ENCODE measurements at regions not wholly inside any gene's neighbourhood (a gene's known extent, or its start where the extent isn't known, plus 50 kb on each side); places are given as distances from the start of the nearest gene placed in this dataset.
"Not testable (repeated sequence)": the region's sequence is repeated elsewhere in the genome, so short reads cannot be mapped to it uniquely, and the experiment has no call there.

GRCh38 chr5:2565147-2565546 lies 186.3 kb downstream of the IRX2 start:
- no peak for DNase-seq

DNA sequence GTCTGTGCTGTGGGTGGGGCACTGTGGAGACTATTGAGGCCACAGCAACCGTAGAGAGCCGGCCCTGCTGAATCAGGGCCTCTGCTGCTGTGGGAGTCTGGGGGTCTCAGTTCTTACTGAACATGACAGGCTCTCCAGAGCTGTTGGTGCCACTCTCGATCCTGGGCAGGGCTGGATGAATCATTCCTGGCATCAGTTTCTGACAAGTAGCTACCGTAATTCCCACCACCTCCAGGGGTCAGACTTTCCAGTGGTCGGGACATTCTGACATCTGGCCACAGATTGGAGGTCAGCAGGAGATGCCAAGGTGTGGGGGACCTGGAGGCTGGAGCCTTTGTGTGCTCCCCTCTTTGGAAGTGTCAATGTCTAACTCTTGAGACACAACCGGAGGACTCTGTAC lies 188.4 kb downstream of the IRX2 start:
- no peak for DNase-seq

DNA sequence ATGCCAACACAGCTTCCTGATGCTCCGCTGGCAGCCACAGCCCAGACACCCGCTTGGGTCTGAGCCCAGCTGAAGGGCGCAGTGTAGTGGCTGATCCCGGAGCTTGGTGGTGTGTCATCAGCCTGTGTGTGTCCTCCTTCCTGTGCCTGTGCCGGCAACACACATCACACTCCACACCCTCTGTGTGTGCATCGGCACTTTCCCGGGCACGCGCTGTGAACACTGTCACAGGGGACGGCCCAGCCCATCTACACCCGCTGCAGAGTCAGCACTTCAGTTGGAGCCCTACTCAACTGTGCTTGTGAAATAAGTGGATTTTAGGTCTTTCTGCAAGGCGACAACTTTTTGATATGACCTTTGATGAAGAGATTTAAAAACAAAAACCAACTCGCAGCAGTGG lies 189.4 kb downstream of the IRX2 start:
- DNase-seq: no peak

- no peak for DNase-seq
Observed at GRCh38 chr5:2560435-2560834, 191.0 kb downstream of the IRX2 start.

GRCh38 chr5:2557435-2557834 lies 194.0 kb downstream of the IRX2 start:
- no peak for DNase-seq

DNA sequence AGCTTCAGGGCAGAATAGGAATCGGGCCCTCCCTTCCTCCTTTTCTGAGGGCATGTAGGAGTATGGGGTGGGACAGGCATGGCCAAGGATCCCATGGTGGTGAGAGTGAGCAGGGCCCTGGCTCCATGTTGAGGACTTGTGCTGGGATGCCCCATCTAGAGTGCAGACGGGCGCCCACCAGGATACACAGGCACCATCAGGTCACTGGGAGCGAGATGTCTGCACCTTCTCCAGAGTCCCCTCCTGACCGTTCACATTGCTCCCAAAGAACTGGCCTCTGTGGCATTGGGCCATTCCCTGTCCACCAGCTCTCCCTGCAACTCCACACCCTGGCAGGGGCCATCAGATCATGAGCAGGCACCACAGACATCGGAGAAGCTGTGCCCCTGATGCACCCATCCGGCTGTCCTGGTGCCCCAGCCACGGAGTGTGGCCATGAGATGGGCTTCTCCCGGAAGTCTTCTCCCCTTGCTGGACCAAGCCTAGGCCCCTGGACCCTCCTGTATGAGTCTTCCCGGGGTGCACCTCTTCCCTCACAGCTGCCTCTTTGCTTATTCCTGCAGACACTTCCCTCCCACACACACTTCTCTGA lies 195.0 kb downstream of the IRX2 start:
- no peak for DNase-seq

- no peak for DNase-seq
Observed at GRCh38 chr5:2553611-2554010, 197.9 kb downstream of the IRX2 start.

DNA sequence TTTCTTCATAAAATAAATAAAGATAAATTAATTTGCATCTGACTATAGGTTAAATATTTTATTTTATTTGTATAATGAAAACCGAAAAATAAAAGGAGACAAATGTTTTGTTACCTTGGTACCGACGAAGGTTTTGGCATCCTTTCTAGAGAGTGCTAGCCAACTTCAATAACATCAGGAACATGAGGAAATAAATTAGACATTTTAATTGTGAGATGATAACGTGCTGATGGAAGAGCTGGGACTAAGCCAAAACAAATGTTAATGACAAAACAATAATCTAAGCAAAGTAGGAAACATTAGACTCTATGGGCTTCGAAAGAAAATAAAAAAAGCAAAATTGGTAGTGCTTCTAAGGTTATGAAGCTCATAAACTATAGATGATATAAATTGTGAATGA lies 201.0 kb downstream of the IRX2 start:
- peak; percentile 28 for DNase-seq

GRCh38 chr5:2549900-2550299 lies 201.6 kb downstream of the IRX2 start:
- DNase-seq: no peak

- no peak for DNase-seq
Observed at GRCh38 chr5:2549354-2549753, 202.1 kb downstream of the IRX2 start.

GRCh38 chr5:2546938-2547337 lies 204.5 kb downstream of the IRX2 start:
- DNase-seq: no peak

DNA sequence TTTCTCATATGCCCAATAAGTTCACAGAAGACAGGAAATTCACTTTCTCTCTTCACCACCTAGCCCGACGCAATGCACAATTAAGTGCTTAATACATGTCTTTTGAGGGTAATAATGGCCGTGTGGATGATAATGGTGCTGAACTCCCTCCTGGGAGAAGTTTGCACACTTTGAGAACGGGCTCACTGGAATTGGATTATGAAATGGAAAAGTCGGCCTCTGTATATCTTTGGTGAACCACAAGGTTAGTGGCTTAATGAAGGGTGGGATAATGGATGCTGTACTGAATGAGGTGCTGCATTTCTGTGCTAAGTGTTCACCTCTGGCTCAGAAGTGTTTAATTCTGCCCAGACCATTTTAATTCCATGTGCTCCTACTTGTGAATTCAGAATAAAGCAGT lies 207.5 kb downstream of the IRX2 start:
- no peak for DNase-seq

- DNase-seq: no peak
Observed at GRCh38 chr5:2542821-2543220, 208.7 kb downstream of the IRX2 start.

GRCh38 chr5:2542026-2542425 lies 209.5 kb downstream of the IRX2 start:
- no peak for DNase-seq

DNA sequence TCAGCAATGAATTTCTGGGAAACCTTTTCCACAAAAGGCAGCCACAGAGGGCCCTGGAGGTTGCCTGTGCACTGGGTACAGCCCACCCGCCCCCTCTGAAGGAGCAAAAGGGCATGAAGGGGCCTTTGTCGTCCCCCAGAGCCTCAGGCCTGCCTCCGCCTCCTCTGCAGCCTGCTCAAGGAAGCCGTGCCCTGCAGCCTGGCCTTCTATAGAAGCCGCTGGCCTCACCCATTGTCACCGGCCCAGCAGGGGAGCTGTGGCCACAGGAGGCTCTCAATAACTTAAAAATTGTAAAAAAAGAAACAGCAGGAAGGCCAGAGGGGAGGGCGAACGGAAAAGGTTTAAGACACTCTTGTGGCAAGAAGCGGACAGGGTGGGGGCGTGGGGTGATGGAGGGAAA lies 213.3 kb downstream of the IRX2 start:
- DNase-seq: no peak

DNA sequence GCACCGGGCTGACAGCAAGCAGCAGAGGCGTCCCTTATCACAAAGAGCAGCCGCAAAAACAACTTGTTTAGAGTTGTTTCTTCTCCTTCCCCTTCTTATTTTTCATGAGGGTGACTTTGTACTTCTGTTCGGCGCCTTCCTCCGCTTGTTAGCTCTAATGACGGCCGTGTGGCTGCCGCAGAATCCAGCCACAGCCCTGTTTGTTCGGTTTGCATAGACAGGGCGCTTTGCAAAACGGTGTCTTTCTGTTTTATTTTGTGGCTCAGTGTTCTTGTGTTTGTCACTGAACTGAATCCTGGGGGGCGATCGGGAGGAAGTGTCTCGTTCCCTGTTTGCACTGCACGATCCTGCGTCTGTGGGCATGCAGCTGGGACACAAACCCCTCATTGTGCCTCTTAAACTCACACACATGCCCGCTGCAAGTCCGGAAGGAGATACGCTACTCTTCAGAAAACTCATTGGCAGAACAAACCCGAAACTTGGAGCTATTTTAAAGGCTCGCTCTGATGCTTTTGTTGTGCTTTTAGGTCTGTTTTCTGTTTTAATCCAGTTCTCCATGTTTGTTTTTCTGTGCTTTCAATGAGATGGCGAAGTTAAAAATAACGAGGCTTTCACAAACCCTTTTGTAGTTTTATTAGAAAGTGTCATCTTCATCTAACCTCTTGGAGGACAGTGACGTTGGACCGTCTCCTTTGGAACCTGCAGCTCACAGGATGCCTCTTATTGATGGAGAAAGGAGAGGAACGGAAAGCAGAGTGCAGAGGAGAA lies 213.9 kb downstream of the IRX2 start:
- no peak for DNase-seq

- DNase-seq: no peak
Observed at GRCh38 chr5:2536632-2537377, 214.7 kb downstream of the IRX2 start.

DNA sequence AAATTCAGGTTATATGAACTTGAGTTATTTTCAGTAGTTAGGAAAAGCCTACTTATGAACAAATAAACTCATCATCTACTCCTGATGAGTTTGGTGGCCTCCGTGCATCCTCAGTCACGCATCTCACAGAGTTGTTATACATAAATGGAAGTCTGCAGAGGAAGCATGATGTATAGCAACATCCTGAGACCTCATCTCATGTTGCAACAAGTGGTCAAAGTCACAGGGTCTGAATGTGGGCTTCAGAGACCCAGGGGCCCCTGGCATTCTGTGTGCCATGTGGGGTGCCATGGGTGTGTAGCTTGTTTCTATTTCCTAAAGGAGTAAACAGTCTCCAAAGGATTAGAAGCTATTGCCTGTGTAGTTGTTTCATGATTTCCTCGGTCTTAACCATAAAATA lies 216.5 kb downstream of the IRX2 start:
- DNase-seq: no peak

DNA sequence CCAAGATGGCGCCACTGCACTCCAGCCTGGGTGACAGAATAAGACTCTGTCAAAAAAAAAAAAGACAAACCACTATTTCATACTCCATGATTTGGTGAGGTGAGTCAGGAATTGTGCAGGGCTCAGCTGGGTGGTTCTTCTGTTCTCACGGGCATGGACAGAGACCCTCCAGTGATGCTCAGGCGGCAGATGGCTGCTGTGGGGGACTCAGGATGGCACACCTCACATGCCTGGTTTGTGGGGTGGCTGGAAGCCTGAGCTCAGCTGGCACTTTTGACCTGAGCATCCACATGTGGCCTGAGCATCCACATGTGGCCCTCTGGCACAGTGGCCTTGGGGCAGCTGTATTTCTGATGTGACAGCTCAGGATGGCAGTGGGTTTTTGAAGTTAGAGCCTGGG lies 217.2 kb downstream of the IRX2 start:
- DNase-seq: no peak

GRCh38 chr5:2533848-2534247 lies 217.6 kb downstream of the IRX2 start:
- DNase-seq: not testable (repeated sequence)

DNA sequence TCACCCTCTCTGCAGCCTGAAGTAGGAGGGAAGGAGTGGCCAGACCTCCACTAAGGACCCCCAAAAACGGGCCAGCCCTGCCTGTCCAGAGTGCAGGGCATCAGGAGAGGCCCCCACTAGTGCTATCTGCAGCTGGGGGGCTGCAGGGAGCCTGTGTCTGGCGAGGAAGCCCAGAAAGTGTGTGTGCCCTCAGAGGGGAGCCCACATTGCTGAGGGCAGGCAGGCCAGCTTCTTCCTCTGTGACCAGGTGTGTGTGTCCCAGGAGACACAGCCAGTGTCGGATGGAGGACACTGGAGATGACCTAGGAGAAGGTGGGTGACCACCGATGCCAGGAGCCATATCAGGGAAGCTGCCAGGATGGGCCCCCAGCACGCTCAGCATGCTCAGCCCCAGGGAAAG lies 218.7 kb downstream of the IRX2 start:
- DNase-seq: no peak

GRCh38 chr5:2531318-2531717 lies 220.2 kb downstream of the IRX2 start:
- no peak for DNase-seq

- DNase-seq: no peak
Observed at GRCh38 chr5:2530609-2531008, 220.9 kb downstream of the IRX2 start.

DNA sequence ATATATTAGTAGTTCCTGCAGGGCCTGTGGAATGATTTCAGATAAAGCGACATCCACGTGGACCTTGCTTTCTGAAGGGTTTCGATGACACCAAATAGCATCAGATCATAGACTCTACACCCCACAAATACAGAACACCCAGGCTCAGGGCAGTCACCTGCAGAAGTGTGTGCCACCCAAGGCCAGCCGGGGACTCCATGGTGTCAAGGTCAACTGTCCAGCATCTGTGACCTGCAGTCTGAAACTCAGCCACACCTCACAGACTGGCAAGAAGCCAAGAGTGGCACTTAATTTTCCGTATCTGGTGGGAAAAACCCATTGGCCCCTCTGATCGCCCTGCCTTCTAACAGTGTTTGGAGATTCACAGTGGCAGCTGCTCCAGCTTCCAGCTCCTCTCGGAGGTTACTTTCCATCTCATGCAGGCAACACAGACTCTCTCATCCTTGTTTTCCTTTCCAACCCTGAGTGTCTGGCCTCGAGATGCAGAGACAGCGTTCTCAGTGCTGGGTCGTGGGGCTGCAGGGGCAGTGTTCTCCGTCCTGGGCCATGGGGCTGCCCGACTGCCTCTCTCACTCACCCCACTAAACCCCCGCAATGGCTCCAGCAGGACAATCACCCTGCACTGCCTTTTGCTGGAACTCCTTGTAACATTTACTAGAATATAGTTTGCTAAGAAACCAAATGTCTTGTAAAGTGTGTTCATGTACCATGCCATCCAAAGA lies 221.9 kb downstream of the IRX2 start:
- DNase-seq: no peak

Data from DMS79 (cell line).